ENCODE measurements at regions not wholly inside any gene's neighbourhood (a gene's known extent, or its start where the extent isn't known, plus 50 kb on each side); places are given as distances from the start of the nearest gene placed in this dataset.

DNA sequence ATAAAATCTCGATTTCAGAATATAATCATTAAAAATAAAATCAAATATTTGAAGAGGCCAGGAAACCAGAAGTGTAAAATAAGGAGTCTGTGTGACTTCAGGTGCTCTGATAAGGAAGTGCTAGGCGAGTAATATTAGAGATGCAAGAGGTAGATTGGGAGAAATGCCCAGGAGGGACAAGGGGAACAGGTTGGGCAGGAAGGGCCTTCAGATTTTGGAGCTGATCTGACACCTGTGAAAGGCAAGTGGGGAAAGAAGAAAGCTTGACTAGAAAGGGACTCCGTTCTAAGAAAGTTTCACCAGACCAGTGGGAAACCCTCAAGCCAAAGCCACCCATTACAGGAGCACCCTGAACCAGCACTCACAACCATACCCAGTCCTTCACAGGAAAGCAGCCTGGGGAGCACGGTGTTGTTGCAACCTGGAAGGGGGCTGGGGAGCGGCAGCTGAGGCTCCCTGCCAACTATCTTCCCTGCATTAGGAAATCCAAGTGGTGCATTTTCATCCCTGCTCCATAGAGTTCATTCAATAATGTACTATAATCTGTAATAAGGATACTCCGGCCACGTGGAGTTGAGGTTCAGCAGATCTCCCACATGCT lies 57.5 kb upstream of the GREB1L start:
- TF ChIP-seq PREB (CRISPR knock-in tag; IDR thresholded peaks at IDR 0.05; ENCODE audit: borderline replicate concordance): no peak
- no peak for TF ChIP-seq SMAD4 (CRISPR knock-in tag; IDR thresholded peaks at IDR 0.05)
- TF ChIP-seq SOX15 (CRISPR knock-in tag; IDR thresholded peaks at IDR 0.05): no peak
- TF ChIP-seq ZNF263 (CRISPR knock-in tag; IDR thresholded peaks at IDR 0.05; ENCODE audit: low read depth): no peak
- TF ChIP-seq TEAD4 (CRISPR knock-in tag; IDR thresholded peaks at IDR 0.05): no peak
- TF ChIP-seq, protein P1, sequence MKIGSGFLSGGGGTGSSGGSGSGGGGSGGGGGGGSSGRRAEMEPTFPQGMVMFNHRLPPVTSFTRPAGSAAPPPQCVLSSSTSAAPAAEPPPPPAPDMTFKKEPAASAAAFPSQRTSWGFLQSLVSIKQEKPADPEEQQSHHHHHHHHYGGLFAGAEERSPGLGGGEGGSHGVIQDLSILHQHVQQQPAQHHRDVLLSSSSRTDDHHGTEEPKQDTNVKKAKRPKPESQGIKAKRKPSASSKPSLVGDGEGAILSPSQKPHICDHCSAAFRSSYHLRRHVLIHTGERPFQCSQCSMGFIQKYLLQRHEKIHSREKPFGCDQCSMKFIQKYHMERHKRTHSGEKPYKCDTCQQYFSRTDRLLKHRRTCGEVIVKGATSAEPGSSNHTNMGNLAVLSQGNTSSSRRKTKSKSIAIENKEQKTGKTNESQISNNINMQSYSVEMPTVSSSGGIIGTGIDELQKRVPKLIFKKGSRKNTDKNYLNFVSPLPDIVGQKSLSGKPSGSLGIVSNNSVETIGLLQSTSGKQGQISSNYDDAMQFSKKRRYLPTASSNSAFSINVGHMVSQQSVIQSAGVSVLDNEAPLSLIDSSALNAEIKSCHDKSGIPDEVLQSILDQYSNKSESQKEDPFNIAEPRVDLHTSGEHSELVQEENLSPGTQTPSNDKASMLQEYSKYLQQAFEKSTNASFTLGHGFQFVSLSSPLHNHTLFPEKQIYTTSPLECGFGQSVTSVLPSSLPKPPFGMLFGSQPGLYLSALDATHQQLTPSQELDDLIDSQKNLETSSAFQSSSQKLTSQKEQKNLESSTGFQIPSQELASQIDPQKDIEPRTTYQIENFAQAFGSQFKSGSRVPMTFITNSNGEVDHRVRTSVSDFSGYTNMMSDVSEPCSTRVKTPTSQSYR (CRISPR knock-in tag; IDR thresholded peaks at IDR 0.05): no peak
- no peak for TF ChIP-seq IRF1 (CRISPR knock-in tag; IDR thresholded peaks at IDR 0.05)
- TF ChIP-seq ZSCAN18 (CRISPR knock-in tag; IDR thresholded peaks at IDR 0.05): no peak
- TF ChIP-seq, protein P2, sequence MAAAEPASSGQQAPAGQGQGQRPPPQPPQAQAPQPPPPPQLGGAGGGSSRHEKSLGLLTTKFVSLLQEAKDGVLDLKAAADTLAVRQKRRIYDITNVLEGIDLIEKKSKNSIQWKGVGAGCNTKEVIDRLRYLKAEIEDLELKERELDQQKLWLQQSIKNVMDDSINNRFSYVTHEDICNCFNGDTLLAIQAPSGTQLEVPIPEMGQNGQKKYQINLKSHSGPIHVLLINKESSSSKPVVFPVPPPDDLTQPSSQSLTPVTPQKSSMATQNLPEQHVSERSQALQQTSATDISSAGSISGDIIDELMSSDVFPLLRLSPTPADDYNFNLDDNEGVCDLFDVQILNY (CRISPR knock-in tag; IDR thresholded peaks at IDR 0.05): no peak
- TF ChIP-seq, protein P3, sequence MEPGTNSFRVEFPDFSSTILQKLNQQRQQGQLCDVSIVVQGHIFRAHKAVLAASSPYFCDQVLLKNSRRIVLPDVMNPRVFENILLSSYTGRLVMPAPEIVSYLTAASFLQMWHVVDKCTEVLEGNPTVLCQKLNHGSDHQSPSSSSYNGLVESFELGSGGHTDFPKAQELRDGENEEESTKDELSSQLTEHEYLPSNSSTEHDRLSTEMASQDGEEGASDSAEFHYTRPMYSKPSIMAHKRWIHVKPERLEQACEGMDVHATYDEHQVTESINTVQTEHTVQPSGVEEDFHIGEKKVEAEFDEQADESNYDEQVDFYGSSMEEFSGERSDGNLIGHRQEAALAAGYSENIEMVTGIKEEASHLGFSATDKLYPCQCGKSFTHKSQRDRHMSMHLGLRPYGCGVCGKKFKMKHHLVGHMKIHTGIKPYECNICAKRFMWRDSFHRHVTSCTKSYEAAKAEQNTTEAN (CRISPR knock-in tag; IDR thresholded peaks at IDR 0.05): no peak
- H3K27me3 Mint-ChIP-seq (ENCODE audit: low read depth): no peaks in the 10 kb centered on the region
- ATAC-seq (no peak), DNase-seq (ENCODE audit: low spot score) (no peak)
- ChIA-PET POLR2A (no interaction called here), CTCF (no interaction called here)
- H3K36me3 Mint-ChIP-seq: no peaks in the 10 kb centered on the region
- H3K27ac Mint-ChIP-seq: no peak overlapping the region
- H3K4me3 Mint-ChIP-seq: no peak overlapping the region
- no peaks in the 10 kb centered on the region for H3K4me1 Mint-ChIP-seq
- H3K9me3 Mint-ChIP-seq: no peaks in the 10 kb centered on the region

DNA sequence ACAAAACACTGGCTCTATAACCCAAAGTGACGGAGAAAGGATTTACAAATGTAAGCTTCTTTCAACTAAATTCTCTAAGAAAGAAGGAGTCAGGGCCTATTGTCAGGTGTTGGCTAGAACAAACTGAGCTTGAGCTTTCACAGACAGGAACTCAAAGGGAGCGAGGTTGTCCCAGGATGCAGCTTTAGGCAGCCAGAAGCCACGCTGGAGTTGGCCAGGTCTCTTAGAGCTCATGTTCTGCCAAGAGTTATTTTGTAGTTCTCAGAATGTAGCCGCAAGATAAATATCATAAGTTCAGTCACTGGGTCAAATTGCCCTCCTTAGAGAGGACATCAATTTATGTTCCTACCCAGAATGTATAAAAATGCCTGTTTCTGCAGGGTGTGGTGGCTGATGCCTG lies 54.1 kb upstream of the GREB1L start:
- Mint-ChIP-seq H3K27ac (no peak overlapping the region), H3K9me3 (no peaks in the 10 kb centered on the region), H3K4me3 (no peak overlapping the region), H3K27me3 (ENCODE audit: low read depth) (peaks cover 3% of the 10 kb centered on the region), H3K4me1 (no peaks in the 10 kb centered on the region), H3K36me3 (no peaks in the 10 kb centered on the region)
- CTCF ChIA-PET: interaction anchor here (1.4 kb wide), 1 partner anchor 8 kb away, joined by 6 read pairs; no protein-coding TSS in a partner anchor
- POLR2A ChIA-PET: interaction anchor here (0.6 to 0.7 kb wide), 2 partner anchors 182 to 1624 kb away, joined by 3 to 6 read pairs; no protein-coding TSS in a partner anchor
- DNase-seq (ENCODE audit: low spot score): no peak
- TF ChIP-seq NR1H2 (CRISPR knock-in tag; IDR thresholded peaks at IDR 0.05): no peak
- TF ChIP-seq GRHL2 (CRISPR knock-in tag; IDR thresholded peaks at IDR 0.05; ENCODE audit: insufficient replicate concordance, severe bottlenecking): no peak
- TF ChIP-seq ETV6 (CRISPR knock-in tag; IDR thresholded peaks at IDR 0.05): no peak
- TF ChIP-seq NFE2L1 (CRISPR knock-in tag; IDR thresholded peaks at IDR 0.05): no peak
- no peak for TF ChIP-seq ZNF263 (CRISPR knock-in tag; IDR thresholded peaks at IDR 0.05; ENCODE audit: low read depth)
- no peak for TF ChIP-seq USF1 (CRISPR knock-in tag; IDR thresholded peaks at IDR 0.05)
- no peak for TF ChIP-seq AR (CRISPR knock-in tag; IDR thresholded peaks at IDR 0.05)
- TF ChIP-seq, protein P4, sequence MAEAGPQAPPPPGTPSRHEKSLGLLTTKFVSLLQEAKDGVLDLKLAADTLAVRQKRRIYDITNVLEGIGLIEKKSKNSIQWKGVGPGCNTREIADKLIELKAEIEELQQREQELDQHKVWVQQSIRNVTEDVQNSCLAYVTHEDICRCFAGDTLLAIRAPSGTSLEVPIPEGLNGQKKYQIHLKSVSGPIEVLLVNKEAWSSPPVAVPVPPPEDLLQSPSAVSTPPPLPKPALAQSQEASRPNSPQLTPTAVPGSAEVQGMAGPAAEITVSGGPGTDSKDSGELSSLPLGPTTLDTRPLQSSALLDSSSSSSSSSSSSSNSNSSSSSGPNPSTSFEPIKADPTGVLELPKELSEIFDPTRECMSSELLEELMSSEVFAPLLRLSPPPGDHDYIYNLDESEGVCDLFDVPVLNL (CRISPR knock-in tag; IDR thresholded peaks at IDR 0.05; ENCODE audit: borderline replicate concordance, low read depth): no peak
- ATAC-seq: no peak

Measured in WTC11 (cell line).